GM18505 (cell line): ENCODE measurements at regions not wholly inside any gene's neighbourhood (a gene's known extent, or its start where the extent isn't known, plus 50 kb on each side); places are given as distances from the start of the nearest gene placed in this dataset.

ENCODE experiments used
- ATAC-seq: cut with Tn5 transposase; IDR thresholded peaks from one replicate; pipeline ENCODE4 v1.9.1; 2021; ENCODE audit not compliant: unreplicated experiment
- POLR2A ChIP-seq: IDR thresholded peaks from 4 replicates; pipeline ENCODE4 v1.6.1; 2011; ENCODE audit warnings: borderline replicate concordance; ENCODE audit not compliant: insufficient read depth, insufficient read length; ENCODE audit errors: extremely low read depth

- no peak for TF ChIP-seq POLR2A
- ATAC-seq: no peak
Observed at GRCh38 chr16:11482946-11483748, 103.6 kb downstream of the LITAF start.

DNA sequence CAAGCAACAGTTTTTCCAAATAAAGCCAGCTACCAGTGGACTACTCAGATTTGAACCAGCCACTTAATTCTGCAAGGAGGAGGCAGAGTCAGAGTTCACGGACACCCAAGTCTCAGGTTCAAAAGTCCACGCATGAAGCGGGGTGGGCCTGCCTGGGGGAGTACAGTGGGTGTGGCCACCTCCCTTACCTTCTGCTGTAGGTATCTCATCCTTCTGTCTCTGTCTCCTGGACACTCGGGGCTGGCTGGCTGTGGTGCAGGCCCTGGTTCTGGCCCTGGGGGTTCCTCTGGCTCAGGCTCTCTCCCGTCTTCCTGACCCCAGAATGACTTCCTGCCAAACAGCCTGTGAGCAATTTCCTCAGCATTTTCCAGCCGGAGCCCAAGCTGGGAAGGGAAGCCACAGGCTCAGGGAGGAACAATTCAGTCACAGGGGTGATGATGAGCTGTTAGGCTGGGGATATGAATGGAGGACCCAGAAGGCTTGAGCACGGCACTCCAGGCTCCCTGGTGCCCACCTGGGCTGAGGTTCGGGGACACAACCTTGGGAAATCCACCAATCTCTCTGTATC, 101.9 kb downstream of the LITAF start:
- ATAC-seq: no peak
- no peak for TF ChIP-seq POLR2A

DNA sequence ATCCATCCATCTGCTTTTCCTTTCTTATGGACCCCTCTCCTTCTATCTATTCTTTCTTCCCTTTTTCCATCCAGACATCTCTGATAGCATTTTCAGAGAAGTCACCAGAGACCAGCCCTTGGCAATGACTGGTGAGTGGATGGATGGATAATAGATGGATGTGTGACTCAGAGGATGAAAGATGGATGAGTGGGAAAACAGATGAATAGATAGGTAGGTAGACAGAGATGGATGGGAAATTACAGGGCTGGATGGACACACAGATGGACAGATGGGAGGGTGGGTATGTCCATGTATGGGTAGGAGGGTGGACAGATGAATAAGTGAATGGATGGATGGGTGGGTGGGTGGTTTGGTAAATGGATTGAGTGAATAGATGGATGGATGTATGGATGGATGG, 101.0 kb downstream of the LITAF start:
- no peak for ATAC-seq

GRCh38 chr16:11487289-11487688, 99.4 kb downstream of the LITAF start:
- TF ChIP-seq POLR2A: no peak
- ATAC-seq: no peak

More for the DNA sequence above, 101.0 kb downstream of the LITAF start:
- no peak for TF ChIP-seq POLR2A

- no peak for ATAC-seq
- no peak for TF ChIP-seq POLR2A
Observed at GRCh38 chr16:11488304-11488703, 98.4 kb downstream of the LITAF start.

- TF ChIP-seq POLR2A: no peak
- no peak for ATAC-seq
Observed at GRCh38 chr16:11491524-11491923, 95.2 kb downstream of the LITAF start.

- TF ChIP-seq POLR2A: no peak
- no peak for ATAC-seq
Observed at GRCh38 chr16:11492808-11493530, 93.8 kb downstream of the LITAF start.

GRCh38 chr16:11493531-11493929, 93.2 kb downstream of the LITAF start:
- no peak for TF ChIP-seq POLR2A
- no peak for ATAC-seq

DNA sequence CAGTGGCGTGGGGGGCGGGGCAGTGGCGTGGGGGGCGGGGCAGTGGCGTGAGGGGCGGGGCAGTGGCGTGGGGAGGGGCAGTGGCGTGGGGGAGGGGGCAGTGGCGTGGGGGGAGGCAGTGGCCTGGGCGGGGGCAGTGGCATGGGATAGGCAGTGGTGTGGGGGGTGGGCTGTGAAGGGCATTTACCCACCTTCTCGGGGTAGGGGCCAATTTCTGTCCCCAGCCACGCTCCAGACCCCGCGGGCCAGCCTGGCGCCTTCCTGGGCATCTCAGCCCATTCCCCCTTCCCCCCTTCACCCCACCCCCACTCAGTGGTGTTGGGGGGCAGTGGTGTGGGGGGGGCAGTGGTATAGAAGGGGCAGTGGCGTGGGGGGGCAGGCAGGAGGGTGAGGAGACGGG, 92.7 kb downstream of the LITAF start:
- TF ChIP-seq POLR2A: no peak
- no peak for ATAC-seq

DNA sequence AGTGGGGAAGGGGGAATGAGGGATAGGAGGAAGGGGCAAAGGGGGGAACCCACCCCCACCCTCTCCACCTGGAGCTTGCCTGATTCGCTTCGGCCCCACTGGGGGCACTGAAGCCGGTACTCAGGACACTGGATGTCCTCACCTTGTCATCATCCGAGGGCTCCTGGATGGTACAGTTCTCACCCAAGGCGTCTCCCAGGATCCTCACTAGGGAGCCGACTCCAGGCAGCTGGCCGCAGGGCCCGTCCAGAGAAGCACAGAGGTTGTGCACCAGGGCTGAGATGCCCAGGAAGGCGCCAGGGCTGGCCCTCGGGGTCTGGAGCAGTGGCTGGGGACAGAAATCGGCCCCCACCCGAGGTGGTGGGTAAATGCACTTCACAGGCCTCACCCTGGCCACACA, 92.3 kb downstream of the LITAF start:
- no peak for TF ChIP-seq POLR2A
- ATAC-seq: no peak

GRCh38 chr16:11495066-11495407, 91.7 kb downstream of the LITAF start:
- ATAC-seq: no peak
- TF ChIP-seq POLR2A: no peak
